Esophagus muscularis mucosa (tissue), 4 donors: ENCODE measurements at regions not wholly inside any gene's neighbourhood (a gene's known extent, or its start where the extent isn't known, plus 50 kb on each side); places are given as distances from the start of the nearest gene placed in this dataset.

Experiments used
- CTCF ChIP-seq, 3 experiments: fragments of 200-600 bp in 2 of 3; fragments of 450-650 bp in 1 of 3; sonication (generic) in 2 of 3; IDR thresholded peaks; one replicate each; pipeline ENCODE4 v1.5.1; 2017 to 2019; ENCODE audit warnings: antibody characterized with exemption in 3 of 3, mild to moderate bottlenecking in 2 of 3, moderate library complexity in 1 of 3
- EP300 ChIP-seq: sonication (generic); formaldehyde crosslinking; IDR thresholded peaks from one replicate; pipeline ENCODE4 v1.6.1; 2017; ENCODE audit warnings: antibody characterized with exemption
- POLR2A ChIP-seq: fragments of 450-650 bp; IDR thresholded peaks from one replicate; pipeline ENCODE4 v1.6.1; 2017; ENCODE audit warnings: antibody characterized with exemption, moderate library complexity, mild to moderate bottlenecking, low read depth
- POLR2AphosphoS5 ChIP-seq, 2 donors: sonication (generic); formaldehyde crosslinking; IDR thresholded peaks; one replicate each; pipeline ENCODE4 v1.6.1; 2017; ENCODE audit warnings: antibody characterized with exemption in 2 of 2

- no peak for TF ChIP-seq CTCF (IDR thresholded peaks at IDR 0.05)
- no peak for TF ChIP-seq POLR2AphosphoS5 (IDR thresholded peaks at IDR 0.05)
- TF ChIP-seq POLR2A = no peak
- no peak for TF ChIP-seq EP300
Observed at GRCh38 chr14:84749191-84749955, 780.6 kb upstream of the FLRT2 start.
